Activated CD4-positive, alpha-beta T cell treated with anti-CD3 and anti-CD28 coated beads, Interleukin-2, amount 50 U/mL, for 16 hours (primary cell): ENCODE measurements at regions not wholly inside any gene's neighbourhood (a gene's known extent, or its start where the extent isn't known, plus 50 kb on each side); places are given as distances from the start of the nearest gene placed in this dataset.

ENCODE experiments used
- DNase-seq: peaks from one replicate; pipeline ENCODE4 v3.0.0-alpha.2; 2020

DNA sequence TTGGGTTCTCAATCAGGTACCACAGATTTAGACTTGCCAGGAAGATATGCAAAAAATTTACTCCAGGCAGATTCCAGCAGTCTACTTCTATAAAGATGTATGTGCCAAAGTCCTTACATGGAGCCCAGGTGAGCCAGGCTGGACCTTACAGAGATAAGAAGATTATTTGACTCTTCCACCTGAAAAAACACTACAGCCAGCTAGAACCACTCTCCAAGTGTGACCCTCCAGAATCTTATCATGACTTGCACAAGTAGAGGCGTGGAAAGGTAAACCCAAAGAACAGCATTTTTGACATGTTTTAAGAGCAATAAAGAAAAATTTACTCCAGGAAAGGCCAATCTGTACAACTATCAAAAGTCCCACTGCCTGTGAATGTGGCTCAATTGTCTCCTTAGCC is 146.8 kb upstream of the DPT start:
- no peak for DNase-seq

DNA sequence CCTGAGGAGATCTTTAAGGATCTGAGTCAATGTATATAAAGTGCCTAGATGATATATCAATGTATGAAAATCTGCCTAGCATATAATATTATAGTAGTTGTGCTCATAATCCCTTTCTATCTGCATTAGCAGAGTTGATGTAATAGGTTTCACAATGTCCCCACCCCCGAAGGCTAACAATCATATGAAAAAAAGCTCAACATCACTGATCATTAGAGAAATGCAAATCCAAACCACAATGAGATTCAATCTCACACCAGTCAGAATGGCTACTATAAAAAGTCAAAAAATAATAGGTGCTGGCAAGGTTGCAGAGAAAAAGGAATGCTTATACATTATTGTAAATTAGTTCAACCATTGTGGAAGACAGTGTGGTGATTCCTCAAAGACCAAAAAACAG is 147.8 kb upstream of the DPT start:
- no peak for DNase-seq

DNA sequence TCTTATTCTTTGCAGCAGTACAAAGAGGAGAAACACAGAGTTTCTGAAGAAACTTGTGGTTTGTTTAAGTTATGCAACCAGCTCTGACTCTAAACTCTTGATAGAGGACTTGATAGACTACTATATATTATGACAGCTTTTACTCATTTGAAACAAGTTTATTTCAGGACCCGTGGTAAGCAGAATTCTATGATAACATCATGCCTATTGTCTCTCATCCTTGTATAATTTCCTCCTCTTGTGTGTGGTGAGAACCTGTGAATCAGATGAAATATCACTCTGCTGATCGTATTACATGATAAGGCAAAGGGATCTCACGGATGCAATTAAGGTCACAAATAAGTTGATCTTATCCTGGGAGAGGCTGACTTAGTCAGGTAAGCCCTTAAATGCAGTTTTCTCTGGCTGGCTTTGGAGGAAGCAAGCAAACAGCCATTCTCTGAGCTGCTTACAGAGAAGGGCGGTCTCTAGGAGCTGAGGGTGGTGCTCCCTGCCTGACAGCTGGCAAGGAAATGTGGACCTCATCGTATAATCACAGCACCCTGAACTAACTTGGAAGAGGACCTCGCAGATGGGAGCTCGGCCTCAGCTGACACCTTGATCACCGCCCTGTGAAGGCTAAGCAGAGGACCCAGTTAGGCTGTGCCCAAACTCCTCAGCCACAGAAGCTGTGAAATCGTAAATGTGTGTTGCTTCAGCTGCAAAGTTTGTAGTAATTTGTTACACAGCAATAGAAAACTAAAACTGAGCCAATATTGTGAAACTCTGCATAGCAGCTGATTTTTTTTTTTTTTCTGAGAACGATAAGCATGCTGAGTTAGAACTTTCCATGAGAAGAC is 151.1 kb upstream of the DPT start:
- no peak for DNase-seq

DNA sequence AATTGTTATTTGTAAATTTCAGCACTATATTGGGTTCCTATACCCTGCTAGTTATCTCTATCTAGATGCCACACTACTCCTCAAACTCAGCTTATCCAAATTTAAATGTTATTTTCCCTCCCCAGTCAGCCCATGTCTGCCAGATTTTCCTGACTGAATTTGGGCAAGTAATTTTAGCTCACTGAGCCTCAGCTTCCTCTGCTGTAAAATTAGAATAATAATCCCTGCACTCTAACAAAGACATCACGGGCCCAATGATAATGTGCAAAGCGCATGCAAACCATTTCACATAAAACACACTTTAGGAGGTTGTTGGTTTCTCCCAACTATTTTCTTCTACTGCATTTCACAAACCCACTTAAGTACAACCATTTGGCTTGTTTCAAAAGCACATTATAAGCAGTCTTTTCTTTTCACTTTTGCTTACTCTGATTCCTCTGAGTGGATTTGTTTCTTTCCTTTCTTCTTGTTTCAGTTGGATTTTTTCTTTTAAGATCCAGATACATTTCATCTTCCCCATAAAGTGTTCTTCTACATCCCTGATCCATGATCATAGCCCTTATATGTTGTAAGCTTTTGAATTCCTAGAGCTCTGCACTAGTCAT is 152.8 kb upstream of the DPT start:
- no peak for DNase-seq

DNA sequence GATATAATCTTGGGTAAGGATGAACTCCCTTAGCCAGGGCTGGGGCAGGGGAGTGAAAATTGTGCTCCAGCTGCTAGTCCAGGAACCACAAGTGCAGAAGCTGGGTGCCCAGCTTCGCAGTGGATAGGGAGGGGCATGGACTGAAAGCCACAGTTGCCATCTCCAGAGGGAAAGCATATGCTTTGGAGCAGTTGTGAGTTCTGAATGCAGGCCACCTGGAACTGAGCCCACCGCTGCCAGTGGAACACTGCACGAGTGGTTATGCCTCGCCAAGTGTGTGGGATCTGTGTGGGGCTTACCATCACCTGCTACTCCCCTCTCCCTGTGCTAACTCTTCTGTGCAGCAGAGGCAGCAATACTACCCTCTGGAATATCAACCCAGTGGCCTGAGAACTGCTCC is 158.4 kb upstream of the DPT start:
- DNase-seq: no peak

DNA sequence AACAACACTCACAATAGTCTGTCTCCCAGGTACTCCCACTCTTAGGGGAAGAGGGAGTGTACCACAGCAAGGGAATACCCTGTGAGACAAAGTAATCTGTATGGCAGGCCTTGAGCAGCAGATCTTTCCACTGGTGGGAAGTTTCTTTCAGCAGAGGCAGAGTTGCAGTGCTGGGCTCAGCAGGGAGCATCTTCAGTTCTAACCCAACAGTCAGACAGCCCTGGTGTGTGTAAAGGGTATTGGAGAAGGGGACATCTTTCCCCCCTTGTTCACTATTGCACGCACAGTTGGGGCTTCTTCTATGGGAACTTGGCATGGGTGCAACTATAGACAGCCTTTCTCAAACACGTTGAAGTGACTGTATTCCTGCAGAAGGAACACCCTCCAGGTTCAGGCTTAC is 159.4 kb upstream of the DPT start:
- no peak for DNase-seq

DNA sequence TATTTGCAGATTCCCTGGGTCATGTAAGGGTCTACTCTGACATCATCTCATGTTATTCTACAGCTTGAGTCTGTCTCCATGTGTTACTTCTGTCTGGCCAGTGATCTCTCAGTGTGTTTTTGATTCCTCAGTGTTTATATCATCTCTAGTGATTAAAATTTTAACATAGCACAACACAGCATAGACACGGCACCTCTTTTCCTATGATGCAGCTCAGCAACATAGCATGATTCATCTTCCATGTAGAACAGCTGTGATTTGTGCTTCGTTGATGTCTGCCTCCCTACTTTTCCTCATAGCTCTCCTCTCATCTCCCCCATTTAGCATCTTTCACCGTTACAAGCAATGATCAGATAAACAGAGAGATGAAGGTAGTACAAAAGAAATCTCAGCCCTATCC is 163.9 kb upstream of the DPT start:
- DNase-seq: no peak

DNA sequence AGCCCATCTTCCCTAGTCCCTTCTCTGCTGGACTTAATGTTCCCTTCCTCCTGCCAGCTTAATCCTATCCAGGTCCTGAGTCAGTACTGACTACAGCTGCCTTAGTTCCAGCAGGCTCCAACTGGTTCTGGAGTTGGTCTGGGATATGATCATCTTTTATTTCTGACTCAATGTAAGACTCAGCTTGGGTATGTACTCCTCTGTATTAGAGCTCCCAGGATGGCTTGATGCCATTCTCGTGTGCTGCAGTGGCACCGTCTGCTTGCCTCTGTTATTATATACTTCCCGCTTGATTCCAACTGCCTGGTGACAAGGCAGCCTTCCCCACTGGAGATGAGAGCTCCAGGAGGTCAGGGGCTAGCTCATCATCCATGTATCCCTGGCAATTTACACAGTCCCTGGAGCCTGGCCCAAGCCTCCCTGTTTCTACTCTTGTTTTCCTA is 164.4 kb upstream of the DPT start:
- DNase-seq: no peak

DNA sequence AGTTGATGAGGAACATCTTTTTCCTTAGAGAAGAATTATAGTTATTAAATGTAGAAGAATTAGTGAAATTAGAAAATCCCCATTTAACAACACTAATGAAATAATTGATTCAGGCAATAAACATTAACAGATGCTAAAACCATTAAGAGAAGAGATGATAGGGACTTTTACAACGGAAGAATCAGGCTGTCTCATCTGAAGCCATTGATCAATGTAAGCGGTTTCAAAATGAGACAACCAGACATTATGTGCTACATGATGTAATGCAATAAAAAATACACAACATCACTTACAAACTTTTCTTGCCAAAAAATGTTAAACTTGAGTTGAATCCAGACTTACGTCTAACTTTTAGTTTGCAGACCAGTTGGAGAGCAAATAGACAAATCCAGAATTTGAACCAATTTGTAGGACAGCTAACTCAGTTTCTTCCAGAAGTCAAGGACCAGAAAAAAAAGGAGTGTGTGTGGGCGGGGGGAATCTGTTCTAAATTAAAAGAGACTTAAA is 165.4 kb upstream of the DPT start:
- DNase-seq: no peak

DNA sequence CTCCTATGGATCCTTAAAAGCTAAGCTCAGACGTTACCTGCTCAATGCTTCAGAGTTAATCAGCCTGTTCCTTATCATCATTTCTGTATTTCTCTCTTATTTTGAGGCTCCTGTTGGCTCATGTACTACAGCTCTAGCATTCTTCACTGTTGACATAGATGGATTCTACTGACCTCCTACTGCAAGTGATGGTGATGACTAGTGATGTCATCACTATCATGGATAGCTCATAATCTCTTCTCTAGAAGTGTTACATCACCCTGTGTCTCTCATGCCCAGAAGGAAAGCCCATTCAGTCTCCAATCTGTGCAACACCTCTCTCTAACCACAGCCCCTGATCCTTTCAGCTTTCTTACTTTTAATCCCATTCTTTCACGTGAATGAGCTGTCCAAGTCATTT is 168.2 kb upstream of the DPT start:
- no peak for DNase-seq

DNA sequence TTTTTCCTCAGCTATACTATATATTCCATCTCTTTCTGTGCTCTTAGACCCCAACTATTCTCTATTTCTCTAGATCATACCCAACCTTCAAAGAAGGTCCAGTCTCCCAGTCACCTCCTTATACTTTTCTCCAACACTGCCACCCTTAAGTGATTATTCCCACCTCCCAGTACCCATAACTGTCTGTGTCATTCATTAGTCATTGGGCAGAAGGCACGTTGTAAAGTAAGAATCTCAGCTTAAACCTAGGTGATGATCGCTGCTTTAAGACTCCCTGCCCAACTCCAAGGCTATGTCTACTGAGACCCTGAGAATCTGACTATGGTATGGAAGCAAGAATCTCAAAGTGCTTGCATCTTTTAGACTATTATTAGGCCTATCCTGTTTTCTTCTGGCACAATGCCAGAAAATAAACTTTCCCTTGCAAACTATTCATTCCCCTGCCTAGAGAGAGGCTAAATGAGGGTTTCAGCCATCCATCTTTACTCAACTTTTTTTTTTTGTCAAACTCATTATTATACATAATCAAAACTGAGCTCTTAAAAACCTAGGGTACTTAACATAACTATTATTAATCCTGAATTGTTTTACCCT is 174.3 kb upstream of the DPT start:
- DNase-seq: no peak

DNA sequence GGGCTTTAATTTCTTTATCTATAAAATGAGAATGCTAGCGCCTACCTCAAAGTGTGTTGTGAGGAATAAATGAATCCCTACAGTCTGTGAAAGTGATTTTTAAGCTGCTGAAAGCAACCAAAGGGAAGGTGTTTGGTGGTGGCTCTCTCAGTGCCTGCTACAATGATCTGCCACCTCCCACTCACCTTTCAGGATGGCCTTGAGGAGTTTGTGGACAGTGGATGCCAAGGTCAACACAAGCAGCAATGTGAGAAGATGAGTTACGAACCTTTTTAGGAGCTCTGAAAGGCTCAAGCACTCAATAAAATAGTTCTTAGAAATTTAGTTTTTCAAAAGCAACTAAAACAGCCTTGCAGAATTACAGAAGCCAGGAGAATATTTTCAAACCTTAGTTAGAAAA is 176.6 kb upstream of the DPT start:
- DNase-seq: no peak

DNA sequence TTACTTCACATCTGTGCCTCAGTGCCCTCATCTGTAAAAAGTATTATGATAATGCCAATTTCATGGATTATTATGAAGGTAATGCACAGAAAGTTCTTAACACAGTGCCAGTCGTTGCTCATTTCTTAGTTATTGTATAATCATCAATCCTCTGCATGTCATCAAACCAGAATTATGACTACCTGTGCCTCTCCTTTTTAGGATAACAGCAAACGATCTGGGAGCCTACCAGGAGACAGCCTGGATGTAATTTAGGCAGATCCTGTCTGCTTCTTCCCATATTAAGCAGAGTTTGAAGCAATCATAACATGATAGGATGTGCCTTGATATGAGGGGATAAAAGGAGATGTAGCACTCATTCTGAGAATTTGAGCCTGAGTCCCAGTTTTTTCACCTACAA is 177.4 kb upstream of the DPT start:
- DNase-seq: no peak

DNA sequence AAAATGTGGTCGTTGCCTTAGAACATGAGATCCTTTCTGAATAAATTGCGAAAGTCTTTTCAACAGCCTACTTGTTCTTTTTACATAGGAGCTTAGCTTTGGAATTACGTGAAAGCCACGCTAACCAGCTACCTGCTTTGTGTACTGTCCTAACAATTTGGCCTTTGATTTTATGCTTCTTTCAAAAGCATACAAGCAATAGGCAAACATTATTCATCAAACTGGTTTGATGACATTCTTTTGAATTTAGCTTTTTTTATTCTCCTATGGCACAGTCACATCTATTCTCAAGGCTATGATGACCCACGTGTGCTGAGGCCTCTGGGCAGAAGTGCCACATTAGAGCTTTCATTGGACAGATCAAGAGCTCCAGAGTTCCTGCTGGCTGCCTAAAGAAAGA is 178.0 kb upstream of the DPT start:
- DNase-seq: no peak

DNA sequence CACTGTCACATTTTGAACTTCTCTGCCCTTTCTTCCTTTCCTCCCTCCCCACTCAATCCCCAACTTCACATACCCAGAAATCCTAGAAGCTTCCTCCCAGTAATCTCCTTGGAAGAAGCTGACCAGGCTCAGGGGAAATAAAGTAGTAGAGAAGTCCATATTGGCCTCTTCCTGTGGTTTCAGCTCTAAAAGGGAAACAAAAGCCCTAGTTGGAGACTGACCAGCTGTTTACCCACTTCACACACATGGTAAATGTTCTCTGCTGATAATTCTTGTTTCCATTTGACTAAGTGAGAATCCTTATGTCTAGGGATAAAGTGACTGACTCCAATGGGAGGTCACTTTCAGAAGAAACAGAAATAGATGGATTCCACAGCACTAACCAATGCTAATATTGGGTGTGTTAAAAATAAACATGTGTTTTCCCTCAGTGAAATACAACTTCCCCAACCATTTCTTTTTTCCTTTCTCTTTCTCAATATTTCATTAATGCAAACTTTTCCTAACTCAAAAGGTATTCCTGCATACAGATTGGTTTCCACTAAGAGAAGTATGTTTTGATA is 178.9 kb upstream of the DPT start:
- no peak for DNase-seq

DNA sequence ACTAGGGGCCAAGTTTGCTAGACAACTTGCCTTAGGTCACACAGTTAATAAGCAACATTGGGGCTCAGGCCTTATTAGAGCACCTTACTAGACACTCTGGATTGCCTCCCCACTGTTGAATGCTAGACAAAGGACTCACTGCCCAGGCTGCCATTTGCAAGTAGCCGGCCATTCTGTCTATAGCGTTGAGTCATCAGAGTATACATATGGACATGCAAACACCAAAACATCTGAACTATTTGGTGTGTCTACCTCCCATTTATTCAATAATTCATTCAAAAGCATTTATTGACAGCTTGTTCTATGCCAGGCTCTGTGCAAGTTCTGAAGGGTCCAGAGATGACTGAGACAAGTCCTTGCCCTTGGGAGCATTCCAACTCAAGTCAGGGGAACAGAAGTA is 181.4 kb upstream of the DPT start:
- DNase-seq: no peak

DNA sequence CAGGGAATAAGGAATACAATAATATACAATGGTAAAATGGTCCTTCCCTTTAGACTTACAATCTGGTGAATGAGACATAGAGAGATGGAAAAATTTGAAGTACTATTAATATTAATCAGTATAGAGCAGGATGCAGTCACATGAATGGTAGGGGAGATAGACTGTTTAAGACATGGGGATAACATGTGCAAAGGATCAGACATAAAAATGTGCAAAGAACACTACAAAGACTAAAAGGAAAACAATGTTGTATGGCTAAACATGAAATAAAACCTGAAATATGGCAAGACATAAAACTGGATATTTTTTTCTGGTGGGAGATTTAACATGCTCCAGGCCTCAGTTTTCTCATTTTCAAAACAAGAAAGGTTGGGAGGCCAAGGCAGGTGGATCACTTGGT is 182.4 kb upstream of the DPT start:
- no peak for DNase-seq

DNA sequence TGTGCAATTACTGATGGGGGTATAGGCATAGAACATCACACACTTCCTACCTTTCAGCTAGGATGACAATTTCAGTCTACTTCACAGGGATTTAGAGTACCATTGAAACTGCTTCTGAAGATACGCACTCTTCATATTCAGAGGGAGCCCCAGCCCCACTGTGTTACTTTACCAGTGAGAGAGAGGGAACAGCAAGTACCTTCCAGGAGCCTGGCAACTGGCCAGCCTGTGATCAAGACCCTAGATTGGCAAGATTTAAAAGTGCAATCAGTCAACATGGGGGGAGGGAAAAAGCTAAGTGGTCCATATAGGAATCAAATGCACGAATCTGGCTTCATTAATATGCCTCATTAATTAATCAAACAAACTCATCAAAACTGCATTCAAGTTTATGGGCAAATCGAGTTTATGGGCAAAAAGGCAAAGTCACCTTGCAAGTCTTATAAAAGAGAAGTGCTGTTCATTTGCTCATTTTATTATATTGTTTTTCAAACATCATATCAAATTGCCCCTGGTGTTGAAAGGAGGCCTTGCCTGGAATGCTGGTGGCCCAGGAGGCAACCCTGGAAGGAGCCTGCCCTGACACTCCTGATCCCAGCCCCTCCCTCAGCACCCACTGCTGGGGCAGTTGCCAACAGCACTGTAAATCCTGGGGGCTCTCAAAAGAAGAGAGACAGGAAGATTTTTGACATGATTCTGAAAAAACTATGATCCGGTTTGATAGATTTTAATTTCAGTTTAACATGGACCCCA is 184.9 kb upstream of the DPT start:
- DNase-seq: no peak

DNA sequence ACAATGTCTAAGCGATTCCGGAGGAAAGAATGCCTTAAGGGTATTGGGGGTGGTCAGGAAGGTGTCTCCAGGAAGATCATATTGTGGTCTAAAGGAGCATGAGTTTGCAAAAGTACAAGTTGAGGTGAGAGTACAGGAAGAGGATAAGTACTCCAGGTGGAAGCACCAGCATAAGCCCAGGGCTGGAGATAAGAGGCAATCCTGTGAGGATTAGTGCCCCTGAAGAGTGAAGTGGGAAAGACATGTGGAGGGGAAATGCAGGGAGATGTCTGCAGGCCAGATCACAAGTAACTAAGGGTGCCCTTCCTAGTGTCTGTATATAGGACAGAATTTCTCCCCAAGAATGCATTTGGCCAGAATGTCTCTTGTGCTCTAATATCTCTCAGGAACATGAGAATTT is 188.3 kb upstream of the DPT start:
- no peak for DNase-seq

DNA sequence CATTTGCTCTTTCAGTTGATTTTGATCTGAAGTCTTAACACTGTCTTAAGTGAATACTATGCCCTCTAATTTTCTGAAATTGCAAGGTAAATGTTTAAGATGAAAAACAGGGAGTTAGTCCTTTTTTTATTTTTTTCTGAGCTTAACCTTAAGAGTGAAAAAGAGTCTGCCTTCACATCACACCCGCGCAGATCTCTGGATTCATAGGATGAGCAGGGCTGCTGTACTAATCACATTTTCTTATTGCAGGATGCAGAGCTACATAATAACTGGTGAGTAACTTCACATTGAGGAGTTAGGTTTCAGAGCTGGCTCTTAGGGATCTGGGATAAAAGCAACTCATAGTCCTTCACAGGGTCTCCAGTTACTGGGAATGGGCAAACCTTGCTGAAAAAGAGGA is 188.7 kb upstream of the ATP1B1 start:
- DNase-seq: no peak

DNA sequence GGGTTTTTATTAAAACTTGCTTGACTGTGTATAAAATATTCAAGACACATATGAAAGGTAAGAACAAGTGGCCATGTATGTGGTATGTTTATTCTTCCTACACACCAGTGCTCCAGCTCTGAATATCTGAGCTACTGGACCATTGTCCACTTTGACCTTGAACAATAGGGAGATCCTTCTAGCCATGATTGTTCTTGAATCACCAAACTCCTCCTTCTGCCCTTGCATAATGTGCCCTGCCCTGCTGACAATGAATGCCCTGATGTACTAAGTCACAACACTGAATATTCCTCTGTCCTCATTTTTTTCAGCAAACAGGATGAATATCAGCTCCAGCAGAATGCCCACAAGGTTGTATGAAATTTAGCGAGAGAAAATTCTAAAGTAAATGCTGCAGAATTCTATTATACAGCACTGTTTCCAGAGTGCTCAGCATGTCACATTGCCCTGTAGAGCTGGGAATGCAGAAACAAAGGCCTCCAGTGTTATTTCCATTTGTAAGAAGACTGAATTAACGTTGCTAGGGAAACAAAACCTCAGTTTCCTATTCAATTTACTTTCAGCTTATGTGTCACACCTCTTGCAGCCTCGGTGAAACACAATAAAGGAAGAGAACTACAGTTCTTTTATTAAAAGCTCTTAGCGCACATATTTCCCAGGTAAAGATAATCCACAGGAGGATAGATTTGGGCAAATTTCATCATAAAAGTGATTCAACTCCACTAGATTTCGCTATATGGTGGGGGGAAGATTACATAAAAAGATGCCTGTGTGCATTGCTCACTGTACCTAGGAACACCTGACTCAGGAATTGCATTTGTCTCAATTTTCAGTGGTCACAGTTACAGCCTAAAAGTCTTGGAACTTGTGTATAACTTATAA is 187.4 kb upstream of the ATP1B1 start:
- no peak for DNase-seq

DNA sequence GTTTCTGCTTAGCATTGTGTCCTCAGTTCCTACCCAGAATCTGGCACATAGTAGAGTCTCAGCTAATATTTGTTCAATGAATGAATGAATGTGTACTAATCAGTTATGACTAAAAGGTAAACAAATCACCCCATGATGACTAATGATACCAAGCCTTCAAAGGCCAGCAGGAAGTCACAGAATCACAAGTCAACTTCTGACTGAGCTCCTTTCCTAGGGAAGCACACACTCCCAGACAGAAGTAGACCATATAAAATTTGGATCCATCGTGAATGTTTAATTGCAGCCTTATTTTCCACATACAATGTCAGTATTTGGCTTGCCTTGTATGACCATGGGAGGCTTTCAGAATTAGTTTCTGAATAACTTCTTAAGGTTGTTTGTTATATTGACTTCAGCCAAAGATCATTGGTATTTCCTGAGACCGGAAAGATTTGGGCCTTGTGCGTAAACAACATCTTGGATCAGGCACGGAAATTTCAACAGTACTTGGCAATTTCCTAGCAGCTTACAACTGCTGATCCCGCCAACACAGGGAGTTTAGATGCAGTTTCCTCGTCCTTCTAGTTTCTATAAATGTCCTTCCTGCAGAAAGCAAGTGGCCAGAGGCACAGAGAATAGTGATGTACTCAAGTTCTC is 185.9 kb upstream of the ATP1B1 start:
- DNase-seq: no peak
